ENCODE measurements at regions not wholly inside any gene's neighbourhood (a gene's known extent, or its start where the extent isn't known, plus 50 kb on each side); places are given as distances from the start of the nearest gene placed in this dataset.

- Histone ChIP-seq H3K4me3 (no peak overlapping the region), H3K9me3 (no peaks in the 10 kb centered on the region), H3K27me3 (no peaks in the 10 kb centered on the region), H3K27ac (no peak overlapping the region), H3K4me1 (no peaks in the 10 kb centered on the region), H3K36me3 (no peaks in the 10 kb centered on the region)
- no peak for DNase-seq
- intact Hi-C loops (cut with DNase I; ENCODE audit: low total_unique reads): no loop called here
- TF ChIP-seq POLR2A (IDR thresholded peaks at IDR 0.05): no peak
- TF ChIP-seq, protein P1, sequence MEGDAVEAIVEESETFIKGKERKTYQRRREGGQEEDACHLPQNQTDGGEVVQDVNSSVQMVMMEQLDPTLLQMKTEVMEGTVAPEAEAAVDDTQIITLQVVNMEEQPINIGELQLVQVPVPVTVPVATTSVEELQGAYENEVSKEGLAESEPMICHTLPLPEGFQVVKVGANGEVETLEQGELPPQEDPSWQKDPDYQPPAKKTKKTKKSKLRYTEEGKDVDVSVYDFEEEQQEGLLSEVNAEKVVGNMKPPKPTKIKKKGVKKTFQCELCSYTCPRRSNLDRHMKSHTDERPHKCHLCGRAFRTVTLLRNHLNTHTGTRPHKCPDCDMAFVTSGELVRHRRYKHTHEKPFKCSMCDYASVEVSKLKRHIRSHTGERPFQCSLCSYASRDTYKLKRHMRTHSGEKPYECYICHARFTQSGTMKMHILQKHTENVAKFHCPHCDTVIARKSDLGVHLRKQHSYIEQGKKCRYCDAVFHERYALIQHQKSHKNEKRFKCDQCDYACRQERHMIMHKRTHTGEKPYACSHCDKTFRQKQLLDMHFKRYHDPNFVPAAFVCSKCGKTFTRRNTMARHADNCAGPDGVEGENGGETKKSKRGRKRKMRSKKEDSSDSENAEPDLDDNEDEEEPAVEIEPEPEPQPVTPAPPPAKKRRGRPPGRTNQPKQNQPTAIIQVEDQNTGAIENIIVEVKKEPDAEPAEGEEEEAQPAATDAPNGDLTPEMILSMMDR (IDR thresholded peaks at IDR 0.05): no peak
Observed at GRCh38 chr20:22288957-22289356, 295.4 kb downstream of the FOXA2 start.

GRCh38 chr20:22288156-22288555 lies 296.2 kb downstream of the FOXA2 start:
- intact Hi-C loops (cut with DNase I; ENCODE audit: low total_unique reads): no loop called here
- H3K4me1 ChIP-seq: no peaks in the 10 kb centered on the region
- no peak for TF ChIP-seq POLR2A (IDR thresholded peaks at IDR 0.05)
- TF ChIP-seq, protein P1 (IDR thresholded peaks at IDR 0.05): no peak
- no peak overlapping the region for H3K4me3 ChIP-seq
- H3K27me3 ChIP-seq: no peaks in the 10 kb centered on the region
- no peaks in the 10 kb centered on the region for H3K36me3 ChIP-seq
- no peaks in the 10 kb centered on the region for H3K9me3 ChIP-seq
- DNase-seq: no peak
- no peak overlapping the region for H3K27ac ChIP-seq

DNA sequence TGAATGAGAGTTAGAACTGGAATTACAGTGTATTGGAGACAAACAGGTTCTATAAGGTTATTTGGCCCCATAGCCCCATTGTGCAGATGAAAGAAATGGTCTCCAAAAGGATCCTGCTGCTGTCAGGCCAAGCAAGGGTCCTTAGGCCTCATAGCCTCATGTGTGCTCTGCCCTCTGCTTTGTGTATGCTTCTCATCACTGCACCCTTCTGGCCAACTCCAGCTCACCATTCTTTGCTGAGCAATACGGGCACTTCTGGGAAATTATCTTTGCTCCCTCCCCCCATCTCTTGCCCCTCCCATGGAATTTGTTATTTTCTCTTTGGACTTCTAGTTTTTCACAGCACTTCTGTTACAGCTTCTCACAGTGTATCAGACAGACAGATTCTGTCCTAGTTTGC lies 298.8 kb downstream of the FOXA2 start:
- TF ChIP-seq, protein P1 (IDR thresholded peaks at IDR 0.05): no peak
- TF ChIP-seq POLR2A (IDR thresholded peaks at IDR 0.05): no peak
- Histone ChIP-seq H3K4me3 (no peak overlapping the region), H3K9me3 (no peaks in the 10 kb centered on the region), H3K27me3 (no peaks in the 10 kb centered on the region), H3K4me1 (no peaks in the 10 kb centered on the region), H3K27ac (no peak overlapping the region), H3K36me3 (no peaks in the 10 kb centered on the region)
- no peak for DNase-seq
- intact Hi-C loops (cut with DNase I; ENCODE audit: low total_unique reads): no loop called here

GRCh38 chr20:22282696-22283095 lies 301.7 kb downstream of the FOXA2 start:
- H3K9me3 ChIP-seq: no peaks in the 10 kb centered on the region
- intact Hi-C loops (cut with DNase I; ENCODE audit: low total_unique reads): no loop called here
- no peaks in the 10 kb centered on the region for H3K27me3 ChIP-seq
- TF ChIP-seq, protein P1 (IDR thresholded peaks at IDR 0.05): no peak
- TF ChIP-seq POLR2A (IDR thresholded peaks at IDR 0.05): no peak
- no peaks in the 10 kb centered on the region for H3K36me3 ChIP-seq
- H3K27ac ChIP-seq: no peak overlapping the region
- H3K4me3 ChIP-seq: no peak overlapping the region
- DNase-seq: no peak
- H3K4me1 ChIP-seq: no peaks in the 10 kb centered on the region

- no peak overlapping the region for H3K27ac ChIP-seq
- no peak for DNase-seq
- H3K27me3 ChIP-seq: no peaks in the 10 kb centered on the region
- intact Hi-C loops (cut with DNase I; ENCODE audit: low total_unique reads): no loop called here
- H3K4me1 ChIP-seq: no peaks in the 10 kb centered on the region
- H3K36me3 ChIP-seq: no peaks in the 10 kb centered on the region
- TF ChIP-seq, protein P1 (IDR thresholded peaks at IDR 0.05): no peak
- TF ChIP-seq POLR2A (IDR thresholded peaks at IDR 0.05): no peak
- no peaks in the 10 kb centered on the region for H3K9me3 ChIP-seq
- no peak overlapping the region for H3K4me3 ChIP-seq
Observed at GRCh38 chr20:22274330-22274729, 310.0 kb downstream of the FOXA2 start.
